ENCODE measurements at regions not wholly inside any gene's neighbourhood (a gene's known extent, or its start where the extent isn't known, plus 50 kb on each side); places are given as distances from the start of the nearest gene placed in this dataset.

DNA sequence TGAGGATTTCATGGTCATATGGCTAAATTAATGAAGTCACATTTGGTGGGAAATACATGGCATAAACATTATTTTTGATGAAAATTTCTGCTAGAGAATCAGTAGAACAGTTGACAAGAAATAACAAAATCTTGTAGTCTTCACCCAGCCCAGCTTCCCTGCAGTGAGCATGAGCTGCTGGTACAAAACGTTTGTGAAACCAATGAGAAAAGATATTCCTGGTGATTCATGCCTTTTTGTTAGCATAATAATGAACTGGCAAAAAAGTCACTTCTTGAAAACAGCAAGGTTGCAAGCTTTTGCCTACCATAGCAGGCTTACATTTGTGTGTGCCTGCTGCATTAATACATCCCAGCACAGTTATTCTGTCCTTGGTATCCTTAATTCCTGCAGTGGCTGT, 475.9 kb upstream of the HTR2A start:
- no peak for TF ChIP-seq EZH2 (IDR thresholded peaks at IDR 0.05; ENCODE audit: low read depth)
- no peak for TF ChIP-seq CTCF (conservative IDR thresholded peaks at IDR 0.05)

Data from PC-9 (cell line).